COLO829 (cell line): ENCODE measurements at regions not wholly inside any gene's neighbourhood (a gene's known extent, or its start where the extent isn't known, plus 50 kb on each side); places are given as distances from the start of the nearest gene placed in this dataset.
"Not testable (repeated sequence)": the region's sequence is repeated elsewhere in the genome, so short reads cannot be mapped to it uniquely, and the experiment has no call there.

Experiments
- DNase-seq: peaks from one replicate; pipeline ENCODE4 v3.0.0; 2012; ENCODE audit warnings: low spot score

- DNase-seq, result no peak
Measured at GRCh38 chr5:109575506-109575905, 114.2 kb upstream of the MAN2A1 start.

- DNase-seq, result no peak
Measured at GRCh38 chr5:109574985-109575384, 114.7 kb upstream of the MAN2A1 start.

GRCh38 chr5:109573766-109574165 is 116.0 kb upstream of the MAN2A1 start:
- DNase-seq, result no peak

GRCh38 chr5:109573256-109573655 is 116.5 kb upstream of the MAN2A1 start:
- no peak for DNase-seq

- no peak for DNase-seq
Measured at GRCh38 chr5:109571785-109572184, 117.9 kb upstream of the MAN2A1 start.

- DNase-seq, result no peak
Measured at GRCh38 chr5:109570362-109570874, 119.3 kb upstream of the MAN2A1 start.

GRCh38 chr5:109567374-109568044 is 122.2 kb upstream of the MAN2A1 start:
- DNase-seq, result no peak

- no peak for DNase-seq
Measured at GRCh38 chr5:109566361-109566760, 123.4 kb upstream of the MAN2A1 start.

GRCh38 chr5:109563739-109564138 is 126.0 kb upstream of the MAN2A1 start:
- DNase-seq, result no peak

- no peak for DNase-seq
Measured at GRCh38 chr5:109563189-109563588, 126.5 kb upstream of the MAN2A1 start.

- no peak for DNase-seq
Measured at GRCh38 chr5:109562441-109562840, 127.3 kb upstream of the MAN2A1 start.

GRCh38 chr5:109561447-109561846 is 128.3 kb upstream of the MAN2A1 start:
- no peak for DNase-seq

- DNase-seq, result no peak
Measured at GRCh38 chr5:109560554-109560953, 129.2 kb upstream of the MAN2A1 start.

- no peak for DNase-seq
Measured at GRCh38 chr5:109558952-109559351, 130.8 kb upstream of the MAN2A1 start.

GRCh38 chr5:109558364-109558763 is 131.4 kb upstream of the MAN2A1 start:
- DNase-seq, result no peak

GRCh38 chr5:109553846-109554245 is 135.9 kb upstream of the MAN2A1 start:
- DNase-seq, result no peak

GRCh38 chr5:109551234-109551633 is 138.5 kb upstream of the MAN2A1 start:
- DNase-seq, result not testable (repeated sequence)

GRCh38 chr5:109550077-109550476 is 139.7 kb upstream of the MAN2A1 start:
- DNase-seq, result no peak

- DNase-seq, result no peak
Measured at GRCh38 chr5:109546461-109546860, 136.7 kb upstream of the PJA2 start.

GRCh38 chr5:109544873-109545272 is 135.1 kb upstream of the PJA2 start:
- not testable (repeated sequence) for DNase-seq

GRCh38 chr5:109538692-109539091 is 128.9 kb upstream of the PJA2 start:
- not testable (repeated sequence) for DNase-seq

GRCh38 chr5:109535090-109535489 is 125.3 kb upstream of the PJA2 start:
- not testable (repeated sequence) for DNase-seq

GRCh38 chr5:109533751-109534272 is 124.0 kb upstream of the PJA2 start:
- no peak for DNase-seq
